ENCODE measurements at regions not wholly inside any gene's neighbourhood (a gene's known extent, or its start where the extent isn't known, plus 50 kb on each side); places are given as distances from the start of the nearest gene placed in this dataset.
"Not testable (repeated sequence)": the region's sequence is repeated elsewhere in the genome, so short reads cannot be mapped to it uniquely, and the experiment has no call there.

- no peak for DNase-seq (ENCODE audit: low read depth, low spot score)
- H3K4me3 ChIP-seq (ENCODE audit: low read length), result no peak overlapping the region
Measured at GRCh38 chr6:146965110-146965689, 239.0 kb upstream of the STXBP5 start.

DNA sequence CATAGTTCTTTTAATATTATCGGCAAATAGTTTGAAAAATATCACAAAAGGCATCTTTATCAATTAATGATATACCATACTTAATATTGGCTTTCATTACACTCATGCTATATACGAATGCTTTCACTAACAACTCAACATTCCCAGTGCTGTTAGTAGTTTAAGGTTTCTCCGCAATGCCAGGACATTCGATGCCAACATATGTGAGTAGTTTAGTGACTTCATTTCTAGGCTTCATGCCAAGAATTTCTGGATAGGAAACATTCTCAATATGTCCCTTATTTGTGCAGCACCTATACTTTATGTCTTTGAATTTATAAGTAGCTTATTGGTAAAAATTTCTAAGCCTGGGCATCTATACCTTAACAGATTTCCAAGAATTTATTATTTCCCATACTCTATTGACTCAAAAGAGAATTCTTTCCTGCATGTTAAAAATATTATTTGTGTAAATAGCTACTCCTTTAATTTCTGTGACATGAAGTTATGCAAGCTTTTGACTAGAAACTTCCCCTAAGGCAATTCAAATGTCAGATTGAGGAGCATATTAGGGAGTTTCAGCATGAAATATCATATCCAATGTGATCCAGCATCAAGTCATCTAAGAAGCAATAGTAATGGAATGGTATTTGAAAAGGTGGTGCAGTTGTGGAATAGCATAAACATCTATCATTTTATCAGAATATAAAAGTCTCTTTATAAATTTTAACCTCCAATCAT is 236.0 kb upstream of the STXBP5 start:
- H3K4me3 ChIP-seq (ENCODE audit: low read length), result no peak overlapping the region
- DNase-seq (ENCODE audit: low read depth, low spot score), result no peak

DNA sequence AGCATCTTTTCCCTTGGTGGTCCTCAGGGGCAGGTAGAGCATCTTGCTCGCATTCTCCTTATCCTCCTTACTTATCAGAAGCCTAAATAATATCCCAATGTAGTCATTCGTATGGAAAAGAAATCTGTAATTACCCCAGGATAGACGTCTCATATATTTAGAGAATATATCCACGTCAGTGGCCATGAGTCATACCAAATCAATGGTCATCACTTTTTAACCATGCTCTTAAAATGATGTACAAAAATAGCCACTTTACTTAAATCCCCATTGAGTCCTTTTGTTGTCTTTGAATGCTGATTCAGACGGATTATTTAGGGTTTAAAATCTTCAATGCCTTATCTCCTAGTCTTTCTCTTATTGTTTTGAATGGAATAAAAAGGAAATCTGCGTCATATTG is 231.7 kb upstream of the STXBP5 start:
- DNase-seq (ENCODE audit: low read depth, low spot score), result no peak
- no peak overlapping the region for H3K4me3 ChIP-seq (ENCODE audit: low read length)

- no peak for DNase-seq (ENCODE audit: low read depth, low spot score)
- no peak overlapping the region for H3K4me3 ChIP-seq (ENCODE audit: low read length)
Measured at GRCh38 chr6:146974351-146974750, 229.9 kb upstream of the STXBP5 start.

DNA sequence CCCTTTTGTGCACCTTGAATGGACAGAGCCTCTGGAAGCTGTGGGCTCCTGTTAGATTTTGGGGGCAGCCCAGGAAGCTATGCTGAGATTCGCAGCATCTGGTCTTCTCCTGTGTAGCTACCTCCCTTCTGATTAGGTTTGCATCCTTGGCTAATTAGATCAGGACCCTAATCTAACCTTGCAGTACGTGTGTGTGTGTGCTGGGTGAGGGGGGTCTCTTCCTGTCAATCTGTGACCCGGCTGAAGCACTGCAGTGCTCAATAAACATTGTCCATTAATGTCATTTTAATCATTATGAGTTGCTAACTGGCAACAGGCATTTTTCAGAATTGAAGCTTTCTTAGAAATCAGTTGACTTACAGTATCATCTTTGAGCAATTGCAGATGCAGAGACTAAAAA is 229.1 kb upstream of the STXBP5 start:
- H3K4me3 ChIP-seq (ENCODE audit: low read length), result no peak overlapping the region
- no peak for DNase-seq (ENCODE audit: low read depth, low spot score)

DNA sequence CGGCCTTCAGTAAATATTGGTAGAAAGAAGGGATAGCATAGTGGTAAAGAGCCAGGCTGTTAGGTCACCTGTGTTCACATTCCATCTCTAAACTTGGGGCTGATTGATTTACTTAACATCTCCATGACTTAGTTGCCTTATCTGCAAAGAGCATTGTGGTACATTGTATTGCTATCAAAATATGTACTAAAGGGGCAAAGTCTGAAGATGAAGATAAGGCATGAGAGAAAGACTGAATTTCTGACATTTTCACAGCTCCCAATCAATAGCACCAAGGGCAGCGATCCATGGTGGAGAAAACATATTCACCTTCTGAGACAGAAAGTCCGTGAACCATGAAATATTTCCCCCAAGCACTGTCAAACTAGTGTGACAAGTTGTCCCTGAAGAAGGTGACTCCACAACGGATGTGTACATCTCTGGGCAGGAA is 223.3 kb upstream of the STXBP5 start:
- H3K4me3 ChIP-seq (ENCODE audit: low read length), result no peak overlapping the region
- no peak for DNase-seq (ENCODE audit: low read depth, low spot score)

- DNase-seq (ENCODE audit: low read depth, low spot score), result no peak
Measured at GRCh38 chr6:146981981-146982380, 222.2 kb upstream of the STXBP5 start.

DNA sequence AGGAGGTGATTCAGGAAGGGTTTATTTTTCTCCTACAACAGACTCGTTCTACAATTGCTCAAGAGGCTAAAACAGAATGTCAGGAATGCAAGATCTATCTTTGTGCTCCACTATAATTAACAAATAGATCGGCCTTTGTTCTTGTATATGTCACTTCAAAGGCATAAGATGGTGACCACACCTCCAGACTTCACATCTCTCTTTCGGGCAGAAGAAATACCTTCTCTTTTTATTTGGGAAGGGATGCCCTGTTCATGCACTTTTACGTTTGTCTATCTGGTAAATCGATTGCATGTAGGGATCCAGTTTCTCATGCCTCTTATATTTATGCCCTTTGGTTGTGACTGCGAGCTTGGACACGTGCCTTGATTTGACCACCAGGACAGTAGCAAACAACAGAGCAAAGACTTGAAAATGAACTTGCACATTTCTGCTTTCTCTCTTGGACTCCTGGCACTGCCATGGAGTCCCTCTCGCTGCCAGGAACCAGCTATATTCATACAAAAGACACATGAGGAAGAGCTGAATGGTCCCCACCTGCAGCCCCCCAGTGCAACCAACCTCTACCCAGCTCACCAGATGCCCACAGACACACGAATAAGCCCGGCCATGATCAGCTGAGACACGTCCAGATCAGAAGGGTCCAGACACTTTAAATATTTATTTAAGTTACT is 219.8 kb upstream of the STXBP5 start:
- H3K4me3 ChIP-seq (ENCODE audit: low read length), result no peak overlapping the region
- DNase-seq (ENCODE audit: low read depth, low spot score), result no peak

More at GRCh38 chr6:146981981-146982380, 222.2 kb upstream of the STXBP5 start:
- no peak overlapping the region for H3K4me3 ChIP-seq (ENCODE audit: low read length)

GRCh38 chr6:146985111-146985510 is 219.1 kb upstream of the STXBP5 start:
- no peak overlapping the region for H3K4me3 ChIP-seq (ENCODE audit: low read length)
- no peak for DNase-seq (ENCODE audit: low read depth, low spot score)

DNA sequence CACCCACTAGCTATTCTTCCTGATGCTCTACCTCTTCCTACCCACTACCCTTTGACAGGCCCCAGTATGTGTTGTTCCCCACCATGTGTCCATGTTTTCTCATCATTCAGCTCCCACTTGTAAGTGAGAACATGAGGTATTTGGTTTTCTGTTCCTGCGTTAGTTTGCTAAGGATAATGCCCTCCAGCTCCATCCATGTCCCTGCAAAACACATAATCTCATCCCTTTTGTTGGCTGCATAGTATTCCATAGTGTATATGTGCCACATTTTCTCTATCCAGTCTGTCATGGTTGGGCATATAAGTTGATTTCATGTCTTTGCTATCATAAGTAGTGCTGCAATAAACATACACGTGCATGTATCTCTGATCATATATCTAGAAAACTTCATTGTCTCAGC is 218.3 kb upstream of the STXBP5 start:
- no peak for DNase-seq (ENCODE audit: low read depth, low spot score)
- no peak overlapping the region for H3K4me3 ChIP-seq (ENCODE audit: low read length)

DNA sequence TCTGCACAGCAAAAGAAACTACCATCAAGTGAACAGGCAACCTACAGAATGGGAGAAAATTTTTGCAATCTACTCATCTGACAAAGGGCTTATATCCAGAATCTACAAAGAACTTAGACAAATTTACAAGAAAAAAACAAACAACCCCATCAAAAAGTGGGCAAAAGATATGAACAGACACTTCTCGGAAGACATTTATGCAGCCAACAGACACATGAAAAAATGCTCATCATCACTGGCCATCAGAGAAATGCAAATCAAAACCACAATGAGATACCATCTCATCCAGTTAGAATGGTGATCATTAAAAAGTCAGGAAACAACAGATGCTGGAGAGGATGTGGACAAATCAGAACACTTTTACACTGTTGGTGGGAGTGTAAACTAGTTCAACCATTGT is 216.3 kb upstream of the STXBP5 start:
- DNase-seq (ENCODE audit: low read depth, low spot score); H3K4me3 ChIP-seq (ENCODE audit: low read length): not testable (repeated sequence)

DNA sequence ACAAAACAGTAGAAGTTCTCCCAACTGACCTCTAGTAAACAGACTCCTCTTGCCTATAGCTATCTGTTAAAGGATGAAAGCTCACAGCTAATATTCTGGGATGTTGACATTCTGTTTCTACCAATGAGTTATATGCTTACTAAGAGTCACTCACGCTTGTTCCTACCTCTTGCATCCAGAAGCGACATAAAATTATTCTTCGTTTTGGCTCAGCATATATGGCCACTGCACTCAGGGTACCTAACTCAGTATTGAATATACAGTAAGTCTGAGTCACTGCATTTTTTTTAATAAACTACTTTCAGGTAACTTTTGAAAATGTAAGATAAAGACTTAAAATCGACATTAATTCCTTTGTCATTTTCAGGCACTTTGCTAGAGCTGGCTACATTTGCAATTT is 214.4 kb upstream of the STXBP5 start:
- no peak overlapping the region for H3K4me3 ChIP-seq (ENCODE audit: low read length)
- no peak for DNase-seq (ENCODE audit: low read depth, low spot score)

DNA sequence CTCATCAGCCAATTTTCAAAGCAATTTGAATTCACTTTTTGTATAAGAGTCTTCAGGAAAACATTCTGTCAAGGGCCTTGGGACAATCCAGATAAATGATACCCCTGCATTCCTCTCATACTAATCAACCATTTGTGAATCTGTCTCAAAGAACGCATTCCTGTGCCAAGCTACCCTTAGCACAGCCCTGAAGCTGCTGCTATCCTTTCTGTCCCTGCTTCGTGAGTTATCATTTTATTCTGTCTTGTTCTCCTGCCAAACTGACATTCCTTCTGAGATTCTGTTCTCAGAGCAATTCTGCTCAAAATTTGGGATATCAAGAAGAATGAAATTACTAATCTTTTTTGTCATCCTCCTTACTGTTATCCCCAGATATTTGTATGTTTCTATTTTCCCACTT is 213.9 kb upstream of the STXBP5 start:
- H3K4me3 ChIP-seq (ENCODE audit: low read length), result no peak overlapping the region
- no peak for DNase-seq (ENCODE audit: low read depth, low spot score)

DNA sequence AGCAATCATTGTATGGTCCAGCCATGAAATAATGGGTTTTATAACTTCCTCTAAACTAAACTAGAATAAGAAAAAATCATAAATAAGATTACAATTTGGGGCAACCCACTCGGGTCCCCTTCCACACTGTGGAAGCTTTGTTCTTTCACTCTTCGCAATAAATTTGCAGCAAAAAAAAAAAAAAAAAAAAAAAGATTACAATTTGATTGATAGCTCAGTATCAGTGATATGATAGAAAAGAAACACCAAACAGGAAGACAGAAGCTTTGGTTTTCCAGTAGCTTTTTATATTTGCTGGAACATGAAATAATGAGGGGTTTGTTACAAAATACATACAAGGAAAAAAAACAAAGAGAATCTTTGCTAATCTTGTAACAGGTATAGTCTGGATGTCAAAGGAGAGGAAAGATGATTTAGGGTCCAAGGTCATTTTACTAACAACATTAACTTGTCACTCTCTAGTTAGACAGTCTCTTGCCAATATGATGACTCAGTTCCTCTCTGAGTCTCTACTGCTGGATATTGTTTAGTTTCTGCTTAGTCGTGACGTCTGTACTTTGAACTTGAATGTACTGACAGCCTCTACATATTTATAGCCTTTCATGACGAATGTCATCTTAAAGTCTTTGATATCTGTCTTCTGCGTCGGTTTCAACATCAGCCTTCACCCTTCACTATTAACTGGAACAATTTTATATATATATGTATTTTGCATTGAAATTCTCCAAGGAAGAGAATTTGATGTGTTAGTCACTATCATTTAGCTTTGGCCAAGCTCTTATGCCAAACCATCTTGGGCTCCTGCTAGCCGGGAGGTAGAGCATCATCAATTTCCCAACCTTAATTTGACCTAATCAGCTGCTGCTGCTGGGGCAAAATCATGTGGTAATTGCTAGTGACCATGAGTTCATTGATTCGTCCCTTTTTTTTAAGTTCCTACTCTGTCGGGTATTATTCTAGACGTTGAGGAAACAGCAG is 213.1 kb upstream of the STXBP5 start:
- DNase-seq (ENCODE audit: low read depth, low spot score), result no peak
- H3K4me3 ChIP-seq (ENCODE audit: low read length), result no peak overlapping the region

DNA sequence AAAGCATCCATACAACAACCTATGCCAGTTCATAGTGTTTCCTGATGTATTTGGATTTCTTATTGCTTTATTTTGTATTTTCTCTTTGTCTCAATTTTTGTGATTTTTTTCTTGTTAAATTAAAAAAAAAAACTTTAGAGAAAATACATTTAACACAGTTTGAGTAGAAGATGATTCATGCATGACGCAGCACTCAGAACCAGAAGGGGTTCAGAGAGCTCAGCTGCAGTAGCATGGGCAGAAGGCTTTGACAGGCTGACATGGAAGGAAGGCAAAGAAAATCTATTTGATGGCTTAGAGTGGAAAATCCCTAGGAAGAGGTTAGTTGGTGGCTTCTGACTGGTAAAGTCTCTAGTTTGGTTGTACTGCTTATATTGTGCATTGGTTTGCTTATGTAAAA is 207.2 kb upstream of the STXBP5 start:
- H3K4me3 ChIP-seq (ENCODE audit: low read length), result no peak overlapping the region
- DNase-seq (ENCODE audit: low read depth, low spot score), result no peak

DNA sequence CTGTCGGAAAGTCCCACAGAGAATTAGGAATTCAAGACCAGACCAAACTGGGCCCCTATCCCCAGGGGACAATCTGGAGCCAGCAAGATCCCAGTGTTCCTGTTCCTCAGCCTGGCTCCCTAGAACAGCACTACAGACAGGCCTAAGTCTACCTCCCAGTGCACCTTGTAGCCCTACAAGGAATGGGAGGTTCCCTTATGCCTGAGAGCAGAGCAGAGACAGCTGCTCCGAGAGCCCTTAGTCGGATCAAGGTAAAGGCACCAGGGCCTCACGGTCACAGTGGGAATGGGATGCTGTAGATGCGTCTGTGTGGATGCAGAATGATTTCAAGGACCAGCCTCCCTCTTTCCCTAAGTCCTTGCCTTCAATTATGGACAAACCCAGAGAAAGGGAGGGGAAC is 204.5 kb upstream of the STXBP5 start:
- no peak overlapping the region for H3K4me3 ChIP-seq (ENCODE audit: low read length)
- DNase-seq (ENCODE audit: low read depth, low spot score), result no peak

GRCh38 chr6:147000545-147001488 is 203.4 kb upstream of the STXBP5 start:
- no peak overlapping the region for H3K4me3 ChIP-seq (ENCODE audit: low read length)
- no peak for DNase-seq (ENCODE audit: low read depth, low spot score)

GRCh38 chr6:147001621-147002020 is 202.6 kb upstream of the STXBP5 start:
- DNase-seq (ENCODE audit: low read depth, low spot score), result no peak
- no peak overlapping the region for H3K4me3 ChIP-seq (ENCODE audit: low read length)
